Heart right ventricle (tissue), 16 donors: ENCODE measurements at regions not wholly inside any gene's neighbourhood (a gene's known extent, or its start where the extent isn't known, plus 50 kb on each side); places are given as distances from the start of the nearest gene placed in this dataset.
A peak's percentile ranks its signal among the peaks of the same experiment; 100 is the strongest.
"Not testable (repeated sequence)": the region's sequence is repeated elsewhere in the genome, so short reads cannot be mapped to it uniquely, and the experiment has no call there.

Source experiments
- ATAC-seq, 8 donors: fragments of 200-7000 bp; cut with Tn5 transposase; one replicate each; pipeline ENCODE4 v1.9.1; 2020; ENCODE audit warnings: mild to moderate bottlenecking in 8 of 8, moderate library complexity in 8 of 8, moderate number of reproducible peaks in 1 of 8
- DNase-seq, 2 donors: peaks; one replicate each; pipeline ENCODE4 v3.0.0-alpha.2; 2020
- H3K27ac ChIP-seq, 10 donors: fragments of 200-600 bp; sonication (generic) in 2 of 10; one replicate each; pipeline versions ENCODE4 v1.5.0 to v1.8.0; 2020 to 2022; ENCODE audit warnings: mild to moderate bottlenecking in 3 of 10
- H3K27me3 ChIP-seq, 7 donors: fragments of 200-600 bp; one replicate each; pipeline ENCODE4 v1.8.0; 2021 to 2022; ENCODE audit warnings: mild to moderate bottlenecking in 2 of 7
- H3K36me3 ChIP-seq, 9 donors: fragments of 200-600 bp; sonication (generic) in 1 of 9; one replicate each; pipeline versions ENCODE4 v1.5.0 to v1.8.0; 2020 to 2022; ENCODE audit warnings: mild to moderate bottlenecking in 2 of 9
- H3K4me1 ChIP-seq, 9 donors: fragments of 200-600 bp; sonication (generic) in 1 of 9; one replicate each; pipeline versions ENCODE4 v1.5.0 to v1.8.0; 2020 to 2022; ENCODE audit warnings: mild to moderate bottlenecking in 4 of 9
- H3K4me3 ChIP-seq, 10 donors: fragments of 200-600 bp; sonication (generic) in 2 of 10; one replicate each; pipeline versions ENCODE4 v1.5.0 to v1.8.0; 2020 to 2022; ENCODE audit warnings: mild to moderate bottlenecking in 7 of 10, moderate library complexity in 2 of 10
- H3K9me3 ChIP-seq, 11 donors: fragments of 200-600 bp in 10 of 11; sonication (generic) in 2 of 11; one replicate each; pipeline versions ENCODE4 v1.5.0 to v1.8.0; 2013 to 2022; ENCODE audit warnings: mild to moderate bottlenecking in 2 of 11, control low read depth in 1 of 11, moderate library complexity in 1 of 11
- WGBS, 2 donors: extraction: QIAGEN DNeasy Blood & Tissue Kit; methylation state at CpG; one replicate each; pipeline ENCODE4 v1.1.7; 2013; ENCODE audit warnings: inconsistent platforms in 1 of 2; 5-methylcytosine and 5-hydroxymethylcytosine counted together
- intact Hi-C, 10 donors: fragments of 100-400 bp; cut with DNase I; formaldehyde crosslinking; loops; one replicate each; pipeline versions ENCODE4 v1.11.1 to v1.14.2; 2022
- TF ChIP-seq, protein P1 (sequence below), 9 donors: fragments of 200-600 bp; sonication (generic) in 2 of 9; IDR thresholded peaks; one replicate each; pipeline versions ENCODE4 v1.5.0 to v1.8.0; 2021 to 2022; ENCODE audit warnings: antibody characterized with exemption in 9 of 9, mild to moderate bottlenecking in 5 of 9, moderate library complexity in 1 of 9
- donor health status: Arrhythmogenic right ventricular cardiomyopathy.
- donor health status: ischemic (EF 13 %, LVEDD 7.1; RV severe dilation, severe dysfunction).
- donor health status: healthy with polysubstance abuse.
- donor health status: DM: no; HTN: yes; CAD: no.
- donor health status: DM: no; HTN: no; CAD: no.
- donor health status: ischemic (EF 25% LVEDD 6.9; RV normal size, moderate dysfunction).
- donor health status: ischemic (EF 25% LVEDD 5.7; RV mildly dilated, moderate dysfunction).
- donor health status: healthy.
- donor health status: DM: yes; HTN: yes; CAD: no.
- donor health status: Ischemic cardiomyopathy.
- donor health status: ischemic (EF 35%, LVEDD 5.7; RV mildly dilated, moderate dysfunction).
- donor health status: nonischemic (EF 11% LVEDD 7.7; RV severe dilation, severe dysfunction).
- donor health status: DM: yes; HTN: yes; CAD: no.
- donor health status: PGD.
- donor health status: ischemic (EF 29% LVEDD 5.4; RV normal size, mild dysfunction).
- donor health status: nonischemic (EF 23%, LVEDD 6.1; RV moderate dilation, normal function).

DNA sequence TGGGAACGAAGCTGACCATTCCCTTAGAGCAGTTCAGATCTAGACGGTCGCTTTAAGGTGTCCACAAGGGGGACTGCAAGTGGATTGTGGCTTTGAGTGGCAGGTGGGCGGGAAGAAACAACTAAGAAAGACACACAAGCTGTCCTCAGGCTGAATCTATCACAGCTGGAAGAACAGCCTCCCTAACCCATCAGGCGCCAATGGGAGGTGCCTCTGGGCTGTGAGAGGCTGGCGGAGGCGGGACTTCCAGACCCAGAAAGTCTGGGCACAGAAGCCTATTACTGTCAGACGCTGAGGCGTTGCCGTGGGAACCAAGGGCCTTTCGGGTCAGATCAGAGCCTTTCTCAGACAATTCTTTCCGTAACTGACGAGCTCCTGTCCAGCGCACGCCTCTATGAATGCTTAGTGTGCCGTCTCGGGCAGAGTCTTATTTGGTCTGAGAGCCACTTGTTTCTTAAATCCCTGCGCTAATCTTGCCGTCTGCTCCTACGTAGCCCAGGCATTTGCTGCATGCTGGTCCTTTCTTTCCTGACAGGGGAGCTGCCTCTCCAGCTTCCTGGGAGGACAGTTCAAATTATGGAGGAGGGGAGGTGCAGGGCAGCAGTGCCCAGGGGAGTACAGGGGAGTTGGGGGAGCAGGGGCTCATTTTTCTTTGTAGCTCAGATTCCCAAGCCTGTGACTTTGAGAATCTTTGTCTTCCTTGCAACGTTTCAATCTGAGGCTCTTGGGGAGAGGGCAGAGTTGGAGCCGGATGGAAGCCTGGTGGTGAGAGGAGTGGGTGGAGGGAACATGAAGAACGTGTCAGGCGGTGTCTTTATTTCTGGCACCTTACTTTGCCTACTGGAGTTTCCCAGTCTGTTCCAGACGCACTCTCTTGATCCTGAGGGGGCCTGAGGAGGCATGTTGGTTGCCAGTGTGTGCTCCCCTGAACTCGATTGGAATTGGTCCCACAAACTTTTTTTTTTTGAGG, 618.7 kb downstream of the KCNJ18 start:
- TF ChIP-seq, protein P1, sequence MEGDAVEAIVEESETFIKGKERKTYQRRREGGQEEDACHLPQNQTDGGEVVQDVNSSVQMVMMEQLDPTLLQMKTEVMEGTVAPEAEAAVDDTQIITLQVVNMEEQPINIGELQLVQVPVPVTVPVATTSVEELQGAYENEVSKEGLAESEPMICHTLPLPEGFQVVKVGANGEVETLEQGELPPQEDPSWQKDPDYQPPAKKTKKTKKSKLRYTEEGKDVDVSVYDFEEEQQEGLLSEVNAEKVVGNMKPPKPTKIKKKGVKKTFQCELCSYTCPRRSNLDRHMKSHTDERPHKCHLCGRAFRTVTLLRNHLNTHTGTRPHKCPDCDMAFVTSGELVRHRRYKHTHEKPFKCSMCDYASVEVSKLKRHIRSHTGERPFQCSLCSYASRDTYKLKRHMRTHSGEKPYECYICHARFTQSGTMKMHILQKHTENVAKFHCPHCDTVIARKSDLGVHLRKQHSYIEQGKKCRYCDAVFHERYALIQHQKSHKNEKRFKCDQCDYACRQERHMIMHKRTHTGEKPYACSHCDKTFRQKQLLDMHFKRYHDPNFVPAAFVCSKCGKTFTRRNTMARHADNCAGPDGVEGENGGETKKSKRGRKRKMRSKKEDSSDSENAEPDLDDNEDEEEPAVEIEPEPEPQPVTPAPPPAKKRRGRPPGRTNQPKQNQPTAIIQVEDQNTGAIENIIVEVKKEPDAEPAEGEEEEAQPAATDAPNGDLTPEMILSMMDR (IDR thresholded peaks at IDR 0.05) = peak in 1 of 9 donors; percentile 12
- Histone ChIP-seq H3K27ac (no peak overlapping the region), H3K9me3 (peaks cover 0 to 29% (median 0%) of the 10 kb centered on the region in 11 donors), H3K27me3 (no peaks in the 10 kb centered on the region), H3K4me1 (no peaks in the 10 kb centered on the region), H3K4me3 (peak overlapping the region in 1 of 10 donors; percentile 14), H3K36me3 (no peaks in the 10 kb centered on the region)
- ATAC-seq = no peak
- intact Hi-C loops = no loop called here
- WGBS, 2 donors = 44 to 56% methylated on average over 26 of the region's 26 CpGs
- DNase-seq = peak in 1 of 2 donors; percentile 17

DNA sequence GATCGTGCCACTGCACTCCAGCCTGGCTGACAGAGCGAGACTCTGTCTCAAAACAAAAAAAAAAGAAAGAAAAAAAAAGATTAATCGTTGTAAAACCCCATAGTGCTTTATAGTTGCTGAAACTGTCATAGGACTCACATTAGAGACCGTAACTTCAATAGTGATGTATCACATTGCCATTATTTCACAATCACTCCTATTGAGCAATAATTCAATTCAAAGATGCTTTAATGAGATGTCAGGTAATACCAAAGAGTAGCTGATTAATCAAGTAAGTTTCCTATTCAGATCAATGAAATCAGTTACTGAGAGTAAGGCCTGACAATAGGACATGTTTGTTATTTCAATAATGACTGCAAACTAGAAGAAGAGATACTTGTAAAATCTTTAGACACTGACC, 628.7 kb downstream of the KCNJ18 start:
- H3K27me3 ChIP-seq = peaks cover 0 to 11% (median 0%) of the 10 kb centered on the region in 7 donors
- DNase-seq, H3K4me1 ChIP-seq, ATAC-seq, intact Hi-C loops, H3K27ac ChIP-seq, H3K4me3 ChIP-seq, H3K36me3 ChIP-seq: not testable (repeated sequence)
- peaks cover 0 to 31% (median 0%) of the 10 kb centered on the region in 11 donors for H3K9me3 ChIP-seq
- 59 to 67% methylated on average over 4 of the region's 4 CpGs for WGBS, 2 donors

- DNase-seq, intact Hi-C loops, H3K36me3 ChIP-seq, H3K27ac ChIP-seq, H3K4me1 ChIP-seq, ATAC-seq, H3K27me3 ChIP-seq: not testable (repeated sequence)
- WGBS, 2 donors = 60 to 67% methylated on average over 11 of the region's 11 CpGs
- H3K4me3 ChIP-seq = peak overlapping the region in 1 of 10 donors; percentile 12
- H3K9me3 ChIP-seq = peaks cover 0 to 18% (median 0%) of the 10 kb centered on the region in 11 donors
These were observed 630.7 kb downstream of the KCNJ18 start for GRCh38 chr17:22322893-22323550.

DNA sequence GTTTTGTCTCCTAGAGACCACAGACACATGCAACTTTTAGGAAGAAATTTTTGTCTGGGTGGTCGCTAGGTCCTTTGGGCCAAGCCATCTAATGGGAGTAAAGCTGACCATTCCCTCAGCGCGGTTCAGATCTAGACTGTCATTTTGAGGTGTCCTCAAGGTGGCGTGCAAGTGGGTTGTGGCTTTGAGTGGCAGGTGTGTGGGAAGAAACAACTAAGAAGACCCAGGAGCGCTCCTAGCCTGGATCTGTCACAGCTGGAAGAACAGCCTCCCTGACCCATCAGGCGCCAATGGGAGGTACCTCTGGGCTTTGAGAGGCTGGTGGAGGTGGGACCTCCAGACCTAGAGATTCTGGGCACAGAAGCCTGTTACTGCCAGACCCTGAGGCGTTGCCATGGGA, 645.1 kb downstream of the KCNJ18 start:
- TF ChIP-seq, protein P1 (IDR thresholded peaks at IDR 0.05) = no peak
- intact Hi-C loops = no loop called here
- no peak for ATAC-seq

GRCh38 chr17:22356603-22357002, 664.3 kb downstream of the KCNJ18 start:
- H3K27ac ChIP-seq, intact Hi-C loops, DNase-seq, H3K4me1 ChIP-seq, H3K36me3 ChIP-seq, ATAC-seq, H3K4me3 ChIP-seq, H3K27me3 ChIP-seq: not testable (repeated sequence)
- WGBS, 2 donors = 44 to 54% methylated on average over 2 of the region's 2 CpGs
- H3K9me3 ChIP-seq = peaks cover 0 to 35% (median 0%) of the 10 kb centered on the region in 11 donors

More for the DNA sequence above, 645.1 kb downstream of the KCNJ18 start:
- WGBS, 2 donors = 47 to 52% methylated on average over 7 of the region's 7 CpGs
- Histone ChIP-seq H3K4me3 (no peak overlapping the region), H3K27ac (no peak overlapping the region), H3K4me1 (no peaks in the 10 kb centered on the region), H3K36me3 (no peaks in the 10 kb centered on the region), H3K27me3 (no peaks in the 10 kb centered on the region), H3K9me3 (peaks cover 0 to 29% (median 0%) of the 10 kb centered on the region in 11 donors)
- no peak for DNase-seq

- H3K27ac ChIP-seq, DNase-seq, H3K4me1 ChIP-seq, intact Hi-C loops, H3K4me3 ChIP-seq, H3K36me3 ChIP-seq, H3K27me3 ChIP-seq, ATAC-seq: not testable (repeated sequence)
- H3K9me3 ChIP-seq = peaks cover 0 to 41% (median 0%) of the 10 kb centered on the region in 11 donors
- WGBS, 2 donors = 29 to 31% methylated on average over 3 of the region's 3 CpGs
These were observed 678.7 kb downstream of the KCNJ18 start for GRCh38 chr17:22370988-22371387.
